Mesothelial cell of epicardium (in vitro differentiated cells): ENCODE measurements at regions not wholly inside any gene's neighbourhood (a gene's known extent, or its start where the extent isn't known, plus 50 kb on each side); places are given as distances from the start of the nearest gene placed in this dataset.

Source experiments
- DNase-seq, 2 experiments: peaks; one replicate each; pipeline ENCODE4 v3.0.0; 2021; ENCODE audit warnings: low spot score in 2 of 2; ENCODE audit not compliant: unreplicated experiment in 2 of 2
- H3K27ac Mint-ChIP-seq: 2 replicates; pipeline ENCODE4 v1.8.0; 2021; ENCODE audit warnings: mixed read lengths
- H3K27me3 Mint-ChIP-seq: 2 replicates; pipeline ENCODE4 v1.8.0; 2021; ENCODE audit warnings: low read depth, mixed read lengths
- H3K36me3 Mint-ChIP-seq: 2 replicates; pipeline ENCODE4 v1.8.0; 2021; ENCODE audit warnings: mixed read lengths
- H3K4me1 Mint-ChIP-seq: 2 replicates; pipeline ENCODE4 v1.8.0; 2021; ENCODE audit warnings: mixed read lengths
- H3K4me3 Mint-ChIP-seq: 2 replicates; pipeline ENCODE4 v1.8.0; 2021; ENCODE audit warnings: mild to moderate bottlenecking, moderate library complexity, mixed read lengths
- H3K9me3 Mint-ChIP-seq: 2 replicates; pipeline ENCODE4 v1.8.0; 2021; ENCODE audit warnings: mixed read lengths
- TF ChIP-seq, protein P1 (sequence below): fragments of 200-600 bp; sonication (generic); IDR thresholded peaks from one replicate; pipeline ENCODE4 v1.5.0; 2021; ENCODE audit warnings: antibody characterized with exemption; ENCODE audit not compliant: unreplicated experiment

DNA sequence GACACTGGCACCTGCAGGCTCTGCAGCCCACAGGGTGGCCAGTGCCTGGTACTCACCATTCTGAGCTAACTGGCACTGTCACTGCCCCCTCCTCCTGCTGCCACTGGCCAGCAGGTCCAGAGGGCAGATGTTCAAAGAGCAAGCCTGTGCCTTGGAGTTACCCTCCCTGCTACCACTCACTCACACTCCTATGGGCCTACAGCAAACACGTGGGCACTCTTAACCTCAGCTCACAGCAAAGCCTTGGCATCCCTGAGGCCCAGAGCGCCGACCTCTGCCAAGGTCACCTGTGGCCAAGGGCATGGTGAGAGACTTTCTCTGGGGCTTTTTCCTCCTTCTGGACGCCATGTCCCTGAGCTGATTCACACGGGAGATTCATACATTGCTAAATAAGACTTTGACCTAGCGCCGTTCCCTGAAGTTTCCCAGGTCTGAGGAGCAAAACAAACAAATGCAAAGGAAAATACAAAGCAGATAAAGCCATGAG lies 270.0 kb upstream of the PPP2R2D start:
- no peak overlapping the region for H3K27ac Mint-ChIP-seq
- H3K9me3 Mint-ChIP-seq, result peaks cover 33% of the 10 kb centered on the region
- H3K4me1 Mint-ChIP-seq, result no peaks in the 10 kb centered on the region
- DNase-seq, result no peak
- H3K36me3 Mint-ChIP-seq, result peaks cover 1% of the 10 kb centered on the region
- H3K27me3 Mint-ChIP-seq, result peaks cover 16% of the 10 kb centered on the region
- no peak overlapping the region for H3K4me3 Mint-ChIP-seq
- TF ChIP-seq, protein P1, sequence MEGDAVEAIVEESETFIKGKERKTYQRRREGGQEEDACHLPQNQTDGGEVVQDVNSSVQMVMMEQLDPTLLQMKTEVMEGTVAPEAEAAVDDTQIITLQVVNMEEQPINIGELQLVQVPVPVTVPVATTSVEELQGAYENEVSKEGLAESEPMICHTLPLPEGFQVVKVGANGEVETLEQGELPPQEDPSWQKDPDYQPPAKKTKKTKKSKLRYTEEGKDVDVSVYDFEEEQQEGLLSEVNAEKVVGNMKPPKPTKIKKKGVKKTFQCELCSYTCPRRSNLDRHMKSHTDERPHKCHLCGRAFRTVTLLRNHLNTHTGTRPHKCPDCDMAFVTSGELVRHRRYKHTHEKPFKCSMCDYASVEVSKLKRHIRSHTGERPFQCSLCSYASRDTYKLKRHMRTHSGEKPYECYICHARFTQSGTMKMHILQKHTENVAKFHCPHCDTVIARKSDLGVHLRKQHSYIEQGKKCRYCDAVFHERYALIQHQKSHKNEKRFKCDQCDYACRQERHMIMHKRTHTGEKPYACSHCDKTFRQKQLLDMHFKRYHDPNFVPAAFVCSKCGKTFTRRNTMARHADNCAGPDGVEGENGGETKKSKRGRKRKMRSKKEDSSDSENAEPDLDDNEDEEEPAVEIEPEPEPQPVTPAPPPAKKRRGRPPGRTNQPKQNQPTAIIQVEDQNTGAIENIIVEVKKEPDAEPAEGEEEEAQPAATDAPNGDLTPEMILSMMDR, result no peak

DNA sequence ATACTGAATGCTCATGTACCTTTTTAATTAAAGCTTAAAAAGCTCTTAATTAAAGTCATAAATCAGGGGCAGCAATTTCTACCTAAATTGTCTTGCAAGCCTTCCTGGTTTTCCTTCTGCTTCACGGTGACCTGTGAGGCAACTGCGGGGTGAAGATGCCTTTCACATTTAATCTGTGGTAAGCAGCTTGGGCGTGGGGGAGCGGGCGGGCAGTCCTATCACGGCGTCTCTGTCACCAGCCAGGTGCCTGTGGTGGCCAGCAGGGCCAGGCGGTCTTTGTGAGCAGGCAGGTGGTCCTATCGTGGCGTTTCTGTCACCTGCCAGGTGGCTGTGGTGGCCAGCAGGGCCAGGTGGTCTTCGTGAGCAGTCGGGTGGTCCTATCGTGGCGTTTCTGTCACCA lies 269.2 kb upstream of the PPP2R2D start:
- H3K4me1 Mint-ChIP-seq, result no peaks in the 10 kb centered on the region
- TF ChIP-seq, protein P1, result no peak
- peaks cover under 1% of the 10 kb centered on the region for H3K36me3 Mint-ChIP-seq
- H3K9me3 Mint-ChIP-seq, result peaks cover 30% of the 10 kb centered on the region
- no peak for DNase-seq
- no peak overlapping the region for H3K4me3 Mint-ChIP-seq
- no peak overlapping the region for H3K27ac Mint-ChIP-seq
- H3K27me3 Mint-ChIP-seq, result peaks cover 20% of the 10 kb centered on the region

DNA sequence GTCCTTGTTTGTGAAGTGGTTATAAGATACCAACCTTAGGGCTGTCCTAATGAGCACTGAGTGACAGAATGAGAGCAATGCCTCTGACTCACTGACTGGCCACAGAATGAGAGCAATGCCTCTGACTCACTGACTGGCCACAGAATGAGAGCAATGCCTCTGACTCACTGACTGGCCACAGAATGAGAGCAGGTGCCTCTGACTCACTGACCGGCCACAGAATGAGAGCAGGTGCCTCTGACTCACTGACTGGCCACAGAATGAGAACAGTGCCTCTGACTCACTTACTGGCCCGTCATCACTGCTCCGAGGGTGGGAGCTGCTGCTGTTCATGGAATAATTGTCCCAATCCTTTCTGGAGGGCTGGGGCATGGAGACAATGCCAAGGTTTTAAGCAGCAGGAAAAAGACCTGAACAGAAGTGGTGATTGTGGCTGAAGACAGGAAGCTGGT lies 265.2 kb upstream of the PPP2R2D start:
- Mint-ChIP-seq H3K9me3 (peaks cover 21% of the 10 kb centered on the region), H3K36me3 (no peaks in the 10 kb centered on the region), H3K4me1 (no peaks in the 10 kb centered on the region), H3K27me3 (peaks cover 15% of the 10 kb centered on the region), H3K27ac (no peak overlapping the region), H3K4me3 (no peak overlapping the region)
- DNase-seq, result no peak
- TF ChIP-seq, protein P1, result no peak

DNA sequence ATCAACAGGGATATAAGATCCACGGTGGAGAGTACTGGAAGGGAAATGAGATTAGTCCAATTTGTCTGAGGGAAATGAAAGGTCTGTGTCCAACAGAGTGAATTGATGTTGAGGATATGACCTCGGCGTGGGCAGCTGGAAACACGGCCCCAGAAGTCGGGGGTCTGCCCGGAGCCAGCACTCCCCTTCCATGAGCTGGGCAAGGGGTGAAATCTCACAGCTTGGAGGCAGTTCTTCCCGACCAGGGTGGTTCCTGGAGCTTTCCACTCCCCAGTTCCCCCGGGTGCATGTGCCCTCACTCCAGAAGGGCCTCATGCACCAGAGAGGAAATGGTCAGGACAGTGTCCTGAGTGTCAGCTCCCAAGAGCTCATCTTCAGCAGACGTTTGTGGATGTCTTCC lies 264.7 kb upstream of the PPP2R2D start:
- H3K9me3 Mint-ChIP-seq, result peaks cover 21% of the 10 kb centered on the region
- H3K4me3 Mint-ChIP-seq, result no peak overlapping the region
- H3K27me3 Mint-ChIP-seq, result peaks cover 12% of the 10 kb centered on the region
- no peak for DNase-seq
- no peak overlapping the region for H3K27ac Mint-ChIP-seq
- TF ChIP-seq, protein P1, result no peak
- H3K4me1 Mint-ChIP-seq, result no peaks in the 10 kb centered on the region
- no peaks in the 10 kb centered on the region for H3K36me3 Mint-ChIP-seq

DNA sequence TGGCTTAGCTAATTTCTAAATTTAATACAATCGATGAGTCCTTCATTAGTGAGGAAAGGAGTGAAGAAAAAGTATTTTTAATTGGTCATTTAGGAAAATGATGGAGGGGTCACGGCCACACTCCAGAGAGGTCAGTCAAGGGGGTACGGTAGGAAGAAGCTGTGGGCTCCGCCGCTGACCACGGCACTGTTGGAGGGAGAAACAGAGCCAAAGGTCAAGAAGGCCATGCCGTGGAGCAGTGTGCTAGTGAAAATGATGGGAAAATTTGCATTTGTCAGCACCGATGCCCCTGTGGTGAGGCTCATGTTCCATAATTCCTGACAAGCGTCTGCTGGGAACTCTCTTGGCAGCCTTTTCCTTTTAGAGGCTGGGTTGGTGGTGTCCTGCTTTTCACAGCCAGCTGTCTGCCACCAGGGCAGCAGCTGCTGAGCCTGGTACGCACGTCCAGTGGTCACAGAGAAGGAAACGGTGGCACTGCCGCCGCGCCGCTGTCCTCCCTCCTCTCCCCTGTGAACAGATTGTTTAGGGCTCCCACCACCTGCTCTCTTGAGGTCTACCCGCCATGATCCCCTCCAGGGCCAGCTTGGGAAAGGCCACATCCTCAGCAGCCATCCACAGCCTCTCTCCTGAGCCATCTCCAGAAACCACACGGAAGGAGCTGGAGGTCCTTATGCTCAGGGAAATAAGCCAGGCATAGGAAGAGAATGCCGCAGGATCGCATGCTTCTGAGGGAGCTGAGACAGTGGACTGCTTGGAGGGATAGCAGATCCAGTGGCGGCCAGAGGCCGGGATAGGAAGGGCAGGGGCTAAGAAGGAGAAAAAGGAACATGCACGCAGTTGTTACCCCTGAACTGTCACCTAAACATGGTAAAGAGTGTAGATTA lies 263.7 kb upstream of the PPP2R2D start:
- Mint-ChIP-seq H3K4me3 (no peak overlapping the region), H3K36me3 (no peaks in the 10 kb centered on the region), H3K27ac (no peak overlapping the region), H3K9me3 (peaks cover 23% of the 10 kb centered on the region), H3K27me3 (peaks cover 12% of the 10 kb centered on the region), H3K4me1 (no peaks in the 10 kb centered on the region)
- DNase-seq, result no peak
- TF ChIP-seq, protein P1, result no peak
